ENCODE measurements at regions not wholly inside any gene's neighbourhood (a gene's known extent, or its start where the extent isn't known, plus 50 kb on each side); places are given as distances from the start of the nearest gene placed in this dataset.

- TF ChIP-seq POLR2AphosphoS5 (IDR thresholded peaks at IDR 0.05; ENCODE audit: low read depth, low read length) (no peak), TAF1 (IDR thresholded peaks at IDR 0.05; ENCODE audit: borderline replicate concordance, insufficient read depth, low read length) (no peak), FOXP2 (optimal IDR thresholded peaks at IDR 0.05; ENCODE audit: borderline replicate concordance, extremely low read depth, extremely low read length, insufficient read depth) (no peak), REST (IDR thresholded peaks at IDR 0.05; ENCODE audit: insufficient read depth in 1 of 2, low read depth in 2 of 2, low read length in 2 of 2) (no peak)
These were observed 1008.9 kb downstream of the EFNA5 start for GRCh38 chr5:106661866-106662265.

Measured in PFSK-1 (cell line).